GM18868 (cell line): ENCODE measurements at regions not wholly inside any gene's neighbourhood (a gene's known extent, or its start where the extent isn't known, plus 50 kb on each side); places are given as distances from the start of the nearest gene placed in this dataset.
"Not testable (repeated sequence)": the region's sequence is repeated elsewhere in the genome, so short reads cannot be mapped to it uniquely, and the experiment has no call there.

Experiments used
- ATAC-seq: cut with Tn5 transposase; IDR thresholded peaks from one replicate; pipeline ENCODE4 v1.9.1; 2021; ENCODE audit warnings: mild to moderate bottlenecking, moderate library complexity; ENCODE audit not compliant: unreplicated experiment

- no peak for ATAC-seq
Observed at GRCh38 chr1:94304553-94304952, 67.2 kb upstream of the ARHGAP29 start.

DNA sequence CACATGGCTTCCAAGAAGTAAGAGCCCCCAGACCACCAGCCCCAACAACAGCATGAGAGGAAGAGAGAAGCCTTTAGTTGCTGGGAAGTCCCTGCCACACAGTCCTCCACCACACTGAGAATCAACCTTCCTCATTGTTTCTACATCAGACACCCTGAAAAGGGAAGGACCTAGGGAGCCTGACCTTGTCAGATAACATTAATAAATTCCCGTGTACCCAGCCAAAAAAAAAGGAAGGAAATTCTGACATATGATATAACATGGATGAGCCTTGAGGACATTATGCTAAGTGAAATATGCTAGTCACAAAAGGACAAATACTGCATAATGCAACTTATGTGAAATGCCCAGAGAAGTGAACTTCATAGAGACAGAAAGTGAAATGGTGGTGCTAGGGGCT lies 65.6 kb upstream of the ARHGAP29 start:
- ATAC-seq = no peak

DNA sequence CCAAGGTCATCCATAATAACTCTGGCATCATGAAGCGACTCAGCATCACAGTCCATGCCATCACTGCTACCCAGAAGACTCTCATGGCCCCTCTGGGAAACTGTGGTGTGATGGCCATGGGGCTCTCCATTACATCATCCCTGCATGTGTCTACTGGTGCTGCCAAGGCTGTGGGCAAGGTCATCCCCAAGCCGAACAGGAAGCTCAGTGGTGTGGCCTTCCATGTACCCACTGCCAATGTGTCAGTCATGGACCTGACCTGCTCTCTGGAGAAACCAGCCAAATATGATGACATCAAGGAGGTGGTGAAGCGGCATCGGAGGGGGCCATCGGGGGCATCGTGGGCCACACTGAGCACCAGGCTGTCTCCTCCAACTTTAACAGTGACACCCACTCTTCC lies 65.1 kb upstream of the ARHGAP29 start:
- ATAC-seq = no peak

DNA sequence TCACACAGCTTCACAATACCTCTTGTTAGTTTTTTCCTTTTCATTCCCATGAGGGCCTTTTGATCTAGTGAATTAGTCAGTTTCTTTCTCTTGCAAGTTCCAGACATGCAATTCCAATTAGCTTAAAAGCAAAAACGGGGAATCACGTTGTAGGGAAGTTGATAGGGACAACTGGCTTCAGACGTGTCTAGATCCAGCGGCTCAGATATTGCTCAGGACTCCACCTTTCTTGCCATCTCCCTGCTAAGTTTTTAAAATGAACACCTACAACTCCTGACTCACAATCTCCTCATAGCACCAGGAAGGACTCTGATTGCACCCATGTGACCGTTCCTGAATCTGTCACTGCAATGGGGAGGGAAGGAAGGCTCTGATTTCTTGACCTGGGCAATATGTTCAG lies 63.8 kb upstream of the ARHGAP29 start:
- ATAC-seq = no peak

- ATAC-seq = no peak
Observed at GRCh38 chr1:94300731-94301130, 63.3 kb upstream of the ARHGAP29 start.

GRCh38 chr1:94299627-94300553 lies 62.5 kb upstream of the ARHGAP29 start:
- no peak for ATAC-seq

GRCh38 chr1:94298861-94299260 lies 61.5 kb upstream of the ARHGAP29 start:
- no peak for ATAC-seq

- no peak for ATAC-seq
Observed at GRCh38 chr1:94296018-94296417, 58.6 kb upstream of the ARHGAP29 start.

- ATAC-seq = not testable (repeated sequence)
Observed at GRCh38 chr1:94292978-94293377, 55.6 kb upstream of the ARHGAP29 start.

DNA sequence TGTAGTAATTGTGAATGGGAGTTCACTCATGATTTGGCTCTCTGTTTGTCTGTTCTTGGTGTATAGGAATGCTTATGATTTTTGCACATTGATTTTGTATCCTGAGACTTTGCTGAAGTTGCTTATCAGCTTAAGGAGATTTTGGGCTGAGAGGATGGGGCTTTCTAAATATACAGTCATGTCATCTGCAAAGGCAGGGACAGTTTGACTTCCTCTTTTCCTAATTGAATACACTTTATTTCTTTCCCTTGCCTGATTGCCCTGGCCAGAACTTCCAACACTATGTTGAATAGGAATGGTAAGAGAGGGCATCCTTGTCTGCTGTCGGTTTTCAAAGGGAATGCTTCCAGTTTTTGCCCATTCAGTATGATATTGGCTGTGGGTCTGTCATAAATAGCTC lies 51.9 kb upstream of the ARHGAP29 start:
- ATAC-seq = not testable (repeated sequence)
